ENCODE measurements at regions not wholly inside any gene's neighbourhood (a gene's known extent, or its start where the extent isn't known, plus 50 kb on each side); places are given as distances from the start of the nearest gene placed in this dataset.

DNA sequence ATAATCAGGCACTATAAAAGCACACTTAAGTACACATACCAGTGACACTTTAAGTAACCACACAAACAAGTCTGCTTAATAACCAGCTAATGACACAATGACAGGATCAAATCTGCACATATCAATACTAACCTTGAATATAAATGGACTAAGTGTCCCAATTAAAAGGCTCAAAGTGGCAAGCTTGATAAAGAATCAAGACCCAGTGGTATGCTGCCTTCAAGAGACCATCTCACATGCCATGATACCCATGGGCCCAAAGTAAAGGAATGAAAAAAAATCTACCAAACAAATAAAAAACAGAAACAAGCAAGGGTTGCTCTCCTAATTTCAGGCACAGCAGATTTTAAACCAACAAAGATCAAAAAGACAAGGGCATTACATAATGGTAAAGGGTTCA, 470.4 kb downstream of the TRHDE start:
- no peak for DNase-seq
- no peaks in the 10 kb centered on the region for H3K23me2 ChIP-seq (ENCODE audit: insufficient read length, low read depth, low read length, poor library complexity, severe bottlenecking)
- no peak overlapping the region for H3K23ac ChIP-seq (ENCODE audit: insufficient read length, low read depth, low read length)
- H3K4me3 Mint-ChIP-seq, result no peak overlapping the region
- H2AFZ ChIP-seq (ENCODE audit: low read length), result no peak overlapping the region
- H4K5ac ChIP-seq (ENCODE audit: insufficient read length, low read depth, low read length), result no peak overlapping the region
- H3K4me1 Mint-ChIP-seq, result 0 out of 4 replicates have a peak, but pooled peaks cover 0 to 1% of the 10 kb centered on the region in 2 experiments
- no peak overlapping the region for H2BK12ac ChIP-seq (ENCODE audit: insufficient read length, low read depth, low read length)
- peaks cover 6 to 11% (median 7%) of the 10 kb centered on the region in 3 experiments; a peak in 6 of 7 replicates for H3K36me3 Mint-ChIP-seq (ENCODE audit: insufficient read depth in 1 of 3, low read depth in 3 of 3)
- no peak overlapping the region for H4K91ac ChIP-seq (ENCODE audit: insufficient read length, low read depth, low read length)
- no peak overlapping the region for H3K56ac ChIP-seq (ENCODE audit: insufficient read length, low read depth, low read length)
- H3K18ac ChIP-seq (ENCODE audit: insufficient read length, low read depth, low read length), result no peak overlapping the region
- no peak overlapping the region for H3K9ac ChIP-seq (ENCODE audit: extremely low read depth, insufficient read length, low read length)
- no peaks in the 10 kb centered on the region for H3K27me3 Mint-ChIP-seq (ENCODE audit: low read depth)
- peaks cover 12 to 27% of the 10 kb centered on the region in 2 experiments; a peak in 4 of 5 replicates for H3K9me3 Mint-ChIP-seq
- H3K4me1 ChIP-seq (ENCODE audit: insufficient read depth, low read length), result no peaks in the 10 kb centered on the region
- no peak overlapping the region for H2BK20ac ChIP-seq (ENCODE audit: low read depth, low read length, poor library complexity, severe bottlenecking)
- no peaks in the 10 kb centered on the region for H3K79me2 ChIP-seq (ENCODE audit: insufficient read depth, low read length)
- H2BK5ac ChIP-seq (ENCODE audit: insufficient read length, low read length), result no peak overlapping the region
- no peak overlapping the region for H3K14ac ChIP-seq (ENCODE audit: insufficient read depth, low read length)
- no peaks in the 10 kb centered on the region for H3K27me3 ChIP-seq (ENCODE audit: insufficient read depth, low read length)
- no peak overlapping the region for H2BK120ac ChIP-seq (ENCODE audit: low read depth, low read length, poor library complexity, severe bottlenecking)
- TF ChIP-seq, protein P1, sequence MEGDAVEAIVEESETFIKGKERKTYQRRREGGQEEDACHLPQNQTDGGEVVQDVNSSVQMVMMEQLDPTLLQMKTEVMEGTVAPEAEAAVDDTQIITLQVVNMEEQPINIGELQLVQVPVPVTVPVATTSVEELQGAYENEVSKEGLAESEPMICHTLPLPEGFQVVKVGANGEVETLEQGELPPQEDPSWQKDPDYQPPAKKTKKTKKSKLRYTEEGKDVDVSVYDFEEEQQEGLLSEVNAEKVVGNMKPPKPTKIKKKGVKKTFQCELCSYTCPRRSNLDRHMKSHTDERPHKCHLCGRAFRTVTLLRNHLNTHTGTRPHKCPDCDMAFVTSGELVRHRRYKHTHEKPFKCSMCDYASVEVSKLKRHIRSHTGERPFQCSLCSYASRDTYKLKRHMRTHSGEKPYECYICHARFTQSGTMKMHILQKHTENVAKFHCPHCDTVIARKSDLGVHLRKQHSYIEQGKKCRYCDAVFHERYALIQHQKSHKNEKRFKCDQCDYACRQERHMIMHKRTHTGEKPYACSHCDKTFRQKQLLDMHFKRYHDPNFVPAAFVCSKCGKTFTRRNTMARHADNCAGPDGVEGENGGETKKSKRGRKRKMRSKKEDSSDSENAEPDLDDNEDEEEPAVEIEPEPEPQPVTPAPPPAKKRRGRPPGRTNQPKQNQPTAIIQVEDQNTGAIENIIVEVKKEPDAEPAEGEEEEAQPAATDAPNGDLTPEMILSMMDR (conservative IDR thresholded peaks at IDR 0.05), result no peak
- H3K4me2 ChIP-seq (ENCODE audit: insufficient read depth, insufficient read length, low read length), result no peak overlapping the region
- no peak overlapping the region for H3K27ac ChIP-seq (ENCODE audit: insufficient read length, low read depth, low read length)
- H2BK15ac ChIP-seq (ENCODE audit: low read depth, low read length), result no peak overlapping the region
- no peak overlapping the region for H2AK5ac ChIP-seq (ENCODE audit: insufficient read length, low read length)
- no peak overlapping the region for H3K4ac ChIP-seq (ENCODE audit: low read depth, low read length)
- no peak overlapping the region for H3T11ph ChIP-seq (ENCODE audit: low read length)
- no peaks in the 10 kb centered on the region for H4K20me1 ChIP-seq (ENCODE audit: control insufficient read depth, insufficient read depth, insufficient read length)
- no peak overlapping the region for H4K8ac ChIP-seq (replicated peaks; ENCODE audit: insufficient read length, low read depth, low read length)
- H3K27ac Mint-ChIP-seq, result no peak overlapping the region
- H3K9me3 ChIP-seq (ENCODE audit: control insufficient read depth, low read depth, low read length), result no peaks in the 10 kb centered on the region
- H3K79me1 ChIP-seq (ENCODE audit: insufficient read depth, low read depth, low read length, poor library complexity, severe bottlenecking), result no peaks in the 10 kb centered on the region

Data from H9 (cell line).